ENCODE measurements at regions not wholly inside any gene's neighbourhood (a gene's known extent, or its start where the extent isn't known, plus 50 kb on each side); places are given as distances from the start of the nearest gene placed in this dataset.

GRCh38 chr16:79823639-79824038, 223.1 kb upstream of the MAF start:
- no peak for TF ChIP-seq CTCF (conservative IDR thresholded peaks at IDR 0.05; ENCODE audit: low read depth, low read length)
- no peak for TF ChIP-seq EZH2phosphoT487 (IDR thresholded peaks at IDR 0.05; ENCODE audit: borderline replicate concordance, low read length)

All from PC-3 (cell line).